Cardiac fibroblast (primary cell): ENCODE measurements at regions not wholly inside any gene's neighbourhood (a gene's known extent, or its start where the extent isn't known, plus 50 kb on each side); places are given as distances from the start of the nearest gene placed in this dataset.

ENCODE experiments used
- DNase-seq, 2 donors: peaks; one replicate each; pipeline versions ENCODE4 v3.0.0 to v3.0.0-alpha.2; 2010; ENCODE audit warnings: low read depth in 2 of 2
- H3K4me3 ChIP-seq, 2 donors: replicated peaks in 1 of 2; 1 replicate in 1 of 2; 2 replicates in 1 of 2; pipeline ENCODE4 v1.5.1; 2011; ENCODE audit warnings: low read depth in 2 of 2, low read length in 2 of 2, mild to moderate bottlenecking in 2 of 2, moderate library complexity in 1 of 2
- TF ChIP-seq, protein P1 (sequence below): IDR thresholded peaks from one replicate; pipeline ENCODE4 v1.5.1; 2011; ENCODE audit warnings: low read depth, mild to moderate bottlenecking, low read length, inconsistent platforms

GRCh38 chr3:8290611-8291010 lies 211.0 kb upstream of the LMCD1 start:
- no peak for DNase-seq
- TF ChIP-seq, protein P1, sequence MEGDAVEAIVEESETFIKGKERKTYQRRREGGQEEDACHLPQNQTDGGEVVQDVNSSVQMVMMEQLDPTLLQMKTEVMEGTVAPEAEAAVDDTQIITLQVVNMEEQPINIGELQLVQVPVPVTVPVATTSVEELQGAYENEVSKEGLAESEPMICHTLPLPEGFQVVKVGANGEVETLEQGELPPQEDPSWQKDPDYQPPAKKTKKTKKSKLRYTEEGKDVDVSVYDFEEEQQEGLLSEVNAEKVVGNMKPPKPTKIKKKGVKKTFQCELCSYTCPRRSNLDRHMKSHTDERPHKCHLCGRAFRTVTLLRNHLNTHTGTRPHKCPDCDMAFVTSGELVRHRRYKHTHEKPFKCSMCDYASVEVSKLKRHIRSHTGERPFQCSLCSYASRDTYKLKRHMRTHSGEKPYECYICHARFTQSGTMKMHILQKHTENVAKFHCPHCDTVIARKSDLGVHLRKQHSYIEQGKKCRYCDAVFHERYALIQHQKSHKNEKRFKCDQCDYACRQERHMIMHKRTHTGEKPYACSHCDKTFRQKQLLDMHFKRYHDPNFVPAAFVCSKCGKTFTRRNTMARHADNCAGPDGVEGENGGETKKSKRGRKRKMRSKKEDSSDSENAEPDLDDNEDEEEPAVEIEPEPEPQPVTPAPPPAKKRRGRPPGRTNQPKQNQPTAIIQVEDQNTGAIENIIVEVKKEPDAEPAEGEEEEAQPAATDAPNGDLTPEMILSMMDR: no peak
- no peak overlapping the region for H3K4me3 ChIP-seq

- DNase-seq: no peak
- TF ChIP-seq, protein P1: no peak
- H3K4me3 ChIP-seq: no peak overlapping the region
These were observed 205.2 kb upstream of the LMCD1 start for GRCh38 chr3:8296461-8296860.

DNA sequence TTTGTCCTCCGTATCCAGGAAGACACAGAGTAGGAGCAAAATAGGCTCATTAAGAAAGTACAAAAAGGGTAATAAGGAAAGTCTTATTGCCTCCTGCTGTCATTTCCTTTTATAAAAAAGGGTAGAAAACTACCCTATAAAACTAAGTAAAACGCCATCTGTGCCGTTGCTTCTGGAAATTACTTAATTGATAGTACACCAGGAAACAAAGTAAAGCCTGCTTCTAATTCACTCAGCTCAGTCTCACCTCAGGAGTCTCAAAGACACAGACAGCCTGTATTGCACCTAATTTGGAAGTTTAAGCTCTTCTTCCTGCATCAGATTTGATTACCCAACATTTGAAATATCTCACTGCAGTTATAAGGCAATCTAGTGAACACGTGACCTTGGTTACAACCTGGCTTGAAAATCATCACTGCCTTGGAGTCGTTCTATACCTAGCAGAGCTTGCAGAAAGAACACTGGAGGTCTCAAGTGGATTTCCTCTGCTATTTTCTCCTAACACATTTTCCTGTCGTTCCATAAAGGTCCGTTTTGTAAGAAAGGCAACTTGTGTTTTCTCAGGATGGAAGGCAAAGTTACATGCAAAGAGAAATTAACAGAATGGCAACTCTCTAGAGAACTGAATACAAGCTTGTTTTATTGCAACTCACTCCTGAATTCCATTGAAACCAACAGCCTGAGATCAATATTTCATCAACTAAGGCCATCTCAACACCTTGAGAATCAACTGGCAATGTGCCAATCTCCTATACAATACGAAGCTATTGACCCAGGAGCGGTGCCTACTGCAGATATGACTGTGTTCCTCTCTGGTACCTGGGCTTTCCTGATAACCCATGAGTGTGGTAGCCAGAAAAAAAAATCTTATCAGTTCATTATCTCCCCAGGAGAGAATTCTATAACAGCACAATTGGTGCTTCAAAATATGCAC lies 203.3 kb upstream of the LMCD1 start:
- no peak for DNase-seq

GRCh38 chr3:8301977-8302735 lies 199.5 kb upstream of the LMCD1 start:
- H3K4me3 ChIP-seq: no peak overlapping the region
- DNase-seq: peak; percentile 68 to 77
- TF ChIP-seq, protein P1: peak; percentile 70

More for the DNA sequence above, 203.3 kb upstream of the LMCD1 start:
- TF ChIP-seq, protein P1: no peak
- H3K4me3 ChIP-seq: no peak overlapping the region

DNA sequence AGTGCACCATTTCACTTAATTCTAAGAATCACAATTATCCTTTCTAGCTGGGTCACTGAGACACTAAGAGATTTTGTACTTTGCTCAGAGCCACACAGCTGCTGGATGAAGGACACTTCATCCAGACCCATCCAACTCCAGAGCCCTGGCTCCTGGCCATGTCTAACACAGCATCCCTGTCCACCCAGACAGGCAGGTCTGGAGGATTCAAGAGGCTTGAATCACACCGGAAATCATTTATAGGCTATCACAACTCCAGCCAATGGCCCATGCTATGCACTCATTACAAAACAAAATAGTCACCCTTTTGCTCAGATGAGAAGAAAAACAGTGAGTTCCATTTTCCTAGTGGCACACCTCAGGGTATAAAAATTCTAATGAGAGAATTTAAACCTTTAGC lies 198.2 kb upstream of the LMCD1 start:
- DNase-seq: peak in 1 of 2 donors; percentile 9
- no peak overlapping the region for H3K4me3 ChIP-seq
- TF ChIP-seq, protein P1: no peak

GRCh38 chr3:8305371-8305770 lies 196.3 kb upstream of the LMCD1 start:
- DNase-seq: no peak
- H3K4me3 ChIP-seq: no peak overlapping the region
- TF ChIP-seq, protein P1: no peak
